BLaER1 treated with 17β-estradiol and CSF1 and Interleukin-3, amounts not matched to agents 10 nM and 100 nM (cell line): ENCODE measurements at regions not wholly inside any gene's neighbourhood (a gene's known extent, or its start where the extent isn't known, plus 50 kb on each side); places are given as distances from the start of the nearest gene placed in this dataset.
A peak's percentile ranks its signal among the peaks of the same experiment; 100 is the strongest.

Source experiments
- H3K27ac ChIP-seq, 11 experiments: shearing (Covaris generic); formaldehyde crosslinking; 2 replicates each; pipeline ENCODE4 v1.8.1; 2022
- H3K27me3 ChIP-seq, 11 experiments: shearing (Covaris generic); formaldehyde crosslinking; 2 replicates each; pipeline ENCODE4 v1.8.1; 2022
- H3K36me3 ChIP-seq, 11 experiments: shearing (Covaris generic); formaldehyde crosslinking; 2 replicates each; pipeline ENCODE4 v1.8.1; 2022
- H3K4me1 ChIP-seq, 10 experiments: shearing (Covaris generic); formaldehyde crosslinking; 2 replicates each; pipeline ENCODE4 v1.8.1; 2022
- H3K4me2 ChIP-seq, 11 experiments: shearing (Covaris generic); formaldehyde crosslinking; 2 replicates each; pipeline ENCODE4 v1.8.1; 2022
- H3K4me3 ChIP-seq, 10 experiments: shearing (Covaris generic); formaldehyde crosslinking; 2 replicates each; pipeline ENCODE4 v1.8.1; 2022
- H3K9ac ChIP-seq, 11 experiments: shearing (Covaris generic); formaldehyde crosslinking; 2 replicates each; pipeline ENCODE4 v1.8.1; 2022
- H3K9me3 ChIP-seq, 11 experiments: shearing (Covaris generic); formaldehyde crosslinking; replicated peaks in 1 of 11; 2 replicates each; pipeline ENCODE4 v1.8.1; 2022
- H4K20me1 ChIP-seq, 11 experiments: shearing (Covaris generic); formaldehyde crosslinking; 2 replicates each; pipeline ENCODE4 v1.8.1; 2022
- Cebpa-rat ChIP-seq, 11 experiments: shearing (Covaris generic); IDR thresholded peaks; 2 replicates each; pipeline ENCODE4 v1.8.1; 2022

- Histone ChIP-seq H3K27me3 (no peaks in the 10 kb centered on the region), H3K27ac (no peak overlapping the region), H3K36me3 (no peaks in the 10 kb centered on the region), H4K20me1 (no peaks in the 10 kb centered on the region), H3K4me1 (no peaks in the 10 kb centered on the region), H3K9ac (no peak overlapping the region), H3K4me2 (no peak overlapping the region), H3K4me3 (no peak overlapping the region), H3K9me3 (peaks cover 0 to 9% (median 0%) of the 10 kb centered on the region in 11 experiments; a peak in 2 of 22 replicates)
- no peak for TF ChIP-seq Cebpa-rat (IDR thresholded peaks at IDR 0.05)
These were observed 251.0 kb downstream of the ZNF674 start for GRCh38 chrX:46294234-46294633.

GRCh38 chrX:46279925-46280313, 265.3 kb downstream of the ZNF674 start:
- Histone ChIP-seq H3K4me1 (peaks cover 11 to 28% (median 17%) of the 10 kb centered on the region in 10 experiments), H4K20me1 (no peaks in the 10 kb centered on the region), H3K9ac (no peak overlapping the region), H3K27me3 (no peaks in the 10 kb centered on the region), H3K9me3 (peaks cover 0 to 11% (median 0%) of the 10 kb centered on the region in 11 experiments; a peak in 3 of 22 replicates), H3K27ac (peak overlapping the region in 6 of 11 experiments; percentile 5 to 53 (median 16); a peak in 8 of 22 replicates), H3K36me3 (no peaks in the 10 kb centered on the region), H3K4me3 (no peak overlapping the region), H3K4me2 (peak overlapping the region; percentile 27 to 81 (median 50); a peak in 18 of 22 replicates)
- no peak for TF ChIP-seq Cebpa-rat (IDR thresholded peaks at IDR 0.05)

GRCh38 chrX:46279214-46279924, 265.9 kb downstream of the ZNF674 start:
- H3K9me3 ChIP-seq, result peaks cover 0 to 11% (median 0%) of the 10 kb centered on the region in 11 experiments; a peak in 3 of 22 replicates
- no peaks in the 10 kb centered on the region for H3K36me3 ChIP-seq
- H3K4me1 ChIP-seq, result peaks cover 11 to 28% (median 17%) of the 10 kb centered on the region in 10 experiments
- peak overlapping the region; percentile 27 to 81 (median 50); a peak in 21 of 22 replicates for H3K4me2 ChIP-seq
- no peaks in the 10 kb centered on the region for H3K27me3 ChIP-seq
- H3K27ac ChIP-seq, result peak overlapping the region in 7 of 11 experiments; percentile 2 to 53 (median 7); a peak in 8 of 22 replicates
- H3K9ac ChIP-seq, result no peak overlapping the region
- no peaks in the 10 kb centered on the region for H4K20me1 ChIP-seq
- no peak for TF ChIP-seq Cebpa-rat (IDR thresholded peaks at IDR 0.05)
- H3K4me3 ChIP-seq, result no peak overlapping the region

- H3K36me3 ChIP-seq, result no peaks in the 10 kb centered on the region
- H3K9me3 ChIP-seq, result peaks cover 0 to 11% (median 0%) of the 10 kb centered on the region in 11 experiments; a peak in 3 of 22 replicates
- H3K4me2 ChIP-seq, result peak overlapping the region in 3 of 11 experiments; percentile 38 to 81 (median 63); a peak in 8 of 22 replicates
- no peaks in the 10 kb centered on the region for H3K27me3 ChIP-seq
- H4K20me1 ChIP-seq, result no peaks in the 10 kb centered on the region
- H3K4me3 ChIP-seq, result no peak overlapping the region
- H3K4me1 ChIP-seq, result peaks cover 11 to 28% (median 17%) of the 10 kb centered on the region in 10 experiments
- H3K27ac ChIP-seq, result no peak overlapping the region
- TF ChIP-seq Cebpa-rat (IDR thresholded peaks at IDR 0.05), result no peak
- H3K9ac ChIP-seq, result no peak overlapping the region
These were observed 266.6 kb downstream of the ZNF674 start for GRCh38 chrX:46278572-46278971.

- Histone ChIP-seq H3K9me3 (peaks cover 9 to 12% (median 10%) of the 10 kb centered on the region in 11 experiments; a peak in 11 of 22 replicates), H4K20me1 (no peaks in the 10 kb centered on the region), H3K4me3 (no peak overlapping the region), H3K9ac (no peak overlapping the region), H3K4me2 (no peak overlapping the region; a peak in 1 of 22 replicates), H3K36me3 (no peaks in the 10 kb centered on the region), H3K27me3 (no peaks in the 10 kb centered on the region), H3K4me1 (peaks cover 0 to 5% (median 0%) of the 10 kb centered on the region in 10 experiments; a peak in 2 of 20 replicates), H3K27ac (no peak overlapping the region)
- TF ChIP-seq Cebpa-rat (IDR thresholded peaks at IDR 0.05), result no peak
These were observed 276.8 kb downstream of the ZNF674 start for GRCh38 chrX:46268412-46268811.

GRCh38 chrX:46263494-46263893, 281.7 kb downstream of the ZNF674 start:
- TF ChIP-seq Cebpa-rat (IDR thresholded peaks at IDR 0.05), result no peak
- no peak overlapping the region for H3K9ac ChIP-seq
- H3K4me3 ChIP-seq, result no peak overlapping the region
- peaks cover 0 to 9% (median 3%) of the 10 kb centered on the region in 11 experiments; a peak in 4 of 22 replicates for H3K9me3 ChIP-seq
- H3K27me3 ChIP-seq, result no peaks in the 10 kb centered on the region
- no peak overlapping the region for H3K4me2 ChIP-seq
- no peak overlapping the region for H3K27ac ChIP-seq
- no peaks in the 10 kb centered on the region for H4K20me1 ChIP-seq
- peaks cover 0 to 3% (median 0%) of the 10 kb centered on the region in 10 experiments; a peak in 2 of 20 replicates for H3K4me1 ChIP-seq
- no peaks in the 10 kb centered on the region for H3K36me3 ChIP-seq

GRCh38 chrX:46262304-46262703, 282.9 kb downstream of the ZNF674 start:
- H3K4me1 ChIP-seq, result peaks cover 0 to 2% (median 1%) of the 10 kb centered on the region in 10 experiments; a peak in 12 of 20 replicates
- H3K9me3 ChIP-seq, result peaks cover 0 to 9% (median 3%) of the 10 kb centered on the region in 11 experiments; a peak in 4 of 22 replicates
- no peak overlapping the region for H3K4me3 ChIP-seq
- H3K27me3 ChIP-seq, result no peaks in the 10 kb centered on the region
- no peak for TF ChIP-seq Cebpa-rat (IDR thresholded peaks at IDR 0.05)
- H3K27ac ChIP-seq, result no peak overlapping the region
- no peak overlapping the region for H3K4me2 ChIP-seq
- no peaks in the 10 kb centered on the region for H3K36me3 ChIP-seq
- no peaks in the 10 kb centered on the region for H4K20me1 ChIP-seq
- H3K9ac ChIP-seq, result no peak overlapping the region

- H3K9ac ChIP-seq, result no peak overlapping the region
- no peak overlapping the region for H3K27ac ChIP-seq
- no peaks in the 10 kb centered on the region for H3K36me3 ChIP-seq
- TF ChIP-seq Cebpa-rat (IDR thresholded peaks at IDR 0.05), result no peak
- peaks cover 0 to 11% (median 3%) of the 10 kb centered on the region in 11 experiments; a peak in 5 of 22 replicates for H3K9me3 ChIP-seq
- H4K20me1 ChIP-seq, result no peaks in the 10 kb centered on the region
- H3K27me3 ChIP-seq, result no peaks in the 10 kb centered on the region
- H3K4me1 ChIP-seq, result peaks cover 0 to 20% (median 19%) of the 10 kb centered on the region in 10 experiments; a peak in 16 of 20 replicates
- no peak overlapping the region for H3K4me2 ChIP-seq
- no peak overlapping the region for H3K4me3 ChIP-seq
These were observed 284.7 kb downstream of the ZNF674 start for GRCh38 chrX:46260499-46260898.

- Histone ChIP-seq H3K4me1 (peaks cover 8 to 41% (median 37%) of the 10 kb centered on the region in 10 experiments), H3K9ac (no peak overlapping the region), H3K36me3 (no peaks in the 10 kb centered on the region), H3K27me3 (no peaks in the 10 kb centered on the region), H3K27ac (no peak overlapping the region), H3K4me3 (no peak overlapping the region), H3K4me2 (no peak overlapping the region), H3K9me3 (peaks cover 0 to 17% (median 7%) of the 10 kb centered on the region in 11 experiments; a peak in 7 of 22 replicates), H4K20me1 (no peaks in the 10 kb centered on the region)
- no peak for TF ChIP-seq Cebpa-rat (IDR thresholded peaks at IDR 0.05)
These were observed 286.9 kb downstream of the ZNF674 start for GRCh38 chrX:46258356-46258755.
